Caco-2 (cell line): ENCODE measurements at regions not wholly inside any gene's neighbourhood (a gene's known extent, or its start where the extent isn't known, plus 50 kb on each side); places are given as distances from the start of the nearest gene placed in this dataset.

Experiments
- BruUV-seq: library from RNA; stranded (reverse); fragments of 400-500 nt; replicated peaks from 2 replicates; lab custom pipeline; 2021; lab: Mats Ljungman, UMichigan
- CTCF ChIA-PET: fragments of 300-600 bp; sonication (Branson Sonifier 250); formaldehyde crosslinking; loops from one replicate; lab custom pipeline; 2022; ENCODE audit warnings: antibody characterized with exemption; lab: Charles Lee
- POLR2A ChIA-PET: fragments of 300-600 bp; sonication (Branson Sonifier 250); formaldehyde crosslinking; loops from one replicate; lab custom pipeline; 2022; ENCODE audit warnings: antibody characterized with exemption; lab: Charles Lee
- DNase-seq, 2 experiments: peaks; one replicate each; pipeline versions ENCODE4 v3.0.0 to v3.0.0-alpha.2; 2020 to 2022
- H3K27me3 ChIP-seq: replicated peaks from 2 replicates; pipeline ENCODE4 v1.6.0; 2011; ENCODE audit warnings: low read length; ENCODE audit not compliant: control insufficient read depth, insufficient read depth
- H3K36me3 ChIP-seq: 2 replicates; pipeline ENCODE4 v1.5.1; 2011; ENCODE audit warnings: low read length; ENCODE audit not compliant: control insufficient read depth, insufficient read depth
- H3K4me1 ChIP-seq: fragments of 250-450 bp; sonication (Bioruptor Pico); 2 replicates; pipeline ENCODE4 v1.5.1; 2020; ENCODE audit warnings: mild to moderate bottlenecking
- H3K4me3 ChIP-seq: 2 replicates; pipeline ENCODE4 v1.5.1; 2011; ENCODE audit warnings: low read depth, mild to moderate bottlenecking, control low read depth, low read length
- H3K9me3 ChIP-seq: fragments of 250-450 bp; sonication (Bioruptor Pico); 2 replicates; pipeline ENCODE4 v1.5.1; 2020; ENCODE audit warnings: mild to moderate bottlenecking, moderate library complexity
- H3K27ac Mint-ChIP-seq: one replicate; pipeline ENCODE4 v1.8.0; 2022; ENCODE audit warnings: mixed read lengths; ENCODE audit not compliant: unreplicated experiment
- H3K27me3 Mint-ChIP-seq: one replicate; pipeline ENCODE4 v1.8.0; 2022; ENCODE audit warnings: mixed read lengths; ENCODE audit not compliant: insufficient read depth, unreplicated experiment
- H3K36me3 Mint-ChIP-seq: one replicate; pipeline ENCODE4 v1.8.0; 2022; ENCODE audit warnings: mild to moderate bottlenecking, mixed read lengths; ENCODE audit not compliant: insufficient read depth, unreplicated experiment
- H3K4me1 Mint-ChIP-seq: one replicate; pipeline ENCODE4 v1.8.0; 2022; ENCODE audit warnings: low read depth, mixed read lengths; ENCODE audit not compliant: unreplicated experiment
- H3K4me3 Mint-ChIP-seq: one replicate; pipeline ENCODE4 v1.8.0; 2022; ENCODE audit warnings: mild to moderate bottlenecking, moderate library complexity, mixed read lengths; ENCODE audit not compliant: unreplicated experiment
- H3K9me3 Mint-ChIP-seq: one replicate; pipeline ENCODE4 v1.8.0; 2022; ENCODE audit warnings: mixed read lengths; ENCODE audit not compliant: unreplicated experiment
- intact Hi-C: fragments of 100-400 bp; cut with micrococcal nuclease; formaldehyde crosslinking; loops from one replicate; pipeline ENCODE4 v1.10.0; 2022; ENCODE audit not compliant: unreplicated experiment
- TF ChIP-seq, protein P1 (sequence below), 2 experiments: fragments of 200-600 bp in 1 of 2; IDR thresholded peaks; 1 replicate in 1 of 2; 2 replicates in 1 of 2; pipeline versions ENCODE4 v1.5.1 to v1.8.0; 2011 to 2022; ENCODE audit warnings: antibody characterized with exemption in 1 of 2, control low read depth in 1 of 2, inconsistent platforms in 1 of 2, low read depth in 1 of 2, low read length in 1 of 2, mild to moderate bottlenecking in 1 of 2, moderate library complexity in 1 of 2; ENCODE audit not compliant: insufficient read depth in 1 of 2, severe bottlenecking in 1 of 2, unreplicated experiment in 1 of 2

DNA sequence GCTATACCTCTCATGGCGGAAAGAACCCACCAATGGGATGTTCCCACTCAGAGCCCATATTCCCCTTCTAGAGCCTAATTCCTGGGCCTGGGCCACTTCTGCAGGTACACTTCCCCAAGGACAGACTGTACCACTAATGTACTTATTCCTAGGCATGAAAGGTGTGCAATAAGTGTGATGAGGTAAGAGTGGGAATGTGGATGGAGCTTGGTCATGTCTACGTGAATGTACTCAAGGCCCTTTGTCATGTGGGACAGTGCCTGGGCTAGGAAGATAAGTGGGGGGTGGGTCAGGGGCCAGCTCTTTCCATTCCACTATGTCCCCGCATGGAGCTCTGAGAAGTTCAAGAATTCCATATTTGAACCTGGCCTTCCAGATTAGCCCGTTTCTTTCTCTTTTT, 63.4 kb upstream of the FUT8 start:
- no peaks in the 10 kb centered on the region for H3K27me3 Mint-ChIP-seq
- TF ChIP-seq, protein P1, sequence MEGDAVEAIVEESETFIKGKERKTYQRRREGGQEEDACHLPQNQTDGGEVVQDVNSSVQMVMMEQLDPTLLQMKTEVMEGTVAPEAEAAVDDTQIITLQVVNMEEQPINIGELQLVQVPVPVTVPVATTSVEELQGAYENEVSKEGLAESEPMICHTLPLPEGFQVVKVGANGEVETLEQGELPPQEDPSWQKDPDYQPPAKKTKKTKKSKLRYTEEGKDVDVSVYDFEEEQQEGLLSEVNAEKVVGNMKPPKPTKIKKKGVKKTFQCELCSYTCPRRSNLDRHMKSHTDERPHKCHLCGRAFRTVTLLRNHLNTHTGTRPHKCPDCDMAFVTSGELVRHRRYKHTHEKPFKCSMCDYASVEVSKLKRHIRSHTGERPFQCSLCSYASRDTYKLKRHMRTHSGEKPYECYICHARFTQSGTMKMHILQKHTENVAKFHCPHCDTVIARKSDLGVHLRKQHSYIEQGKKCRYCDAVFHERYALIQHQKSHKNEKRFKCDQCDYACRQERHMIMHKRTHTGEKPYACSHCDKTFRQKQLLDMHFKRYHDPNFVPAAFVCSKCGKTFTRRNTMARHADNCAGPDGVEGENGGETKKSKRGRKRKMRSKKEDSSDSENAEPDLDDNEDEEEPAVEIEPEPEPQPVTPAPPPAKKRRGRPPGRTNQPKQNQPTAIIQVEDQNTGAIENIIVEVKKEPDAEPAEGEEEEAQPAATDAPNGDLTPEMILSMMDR (IDR thresholded peaks at IDR 0.05; ENCODE audit: insufficient read depth in 1 of 2, low read depth in 1 of 2, low read length in 1 of 2, severe bottlenecking in 1 of 2, unreplicated experiment in 1 of 2) = no peak
- Histone ChIP-seq H3K27me3 (no peaks in the 10 kb centered on the region), H3K36me3 (no peaks in the 10 kb centered on the region), H3K4me1 (no peaks in the 10 kb centered on the region), H3K9me3 (no peaks in the 10 kb centered on the region), H3K4me3 (no peak overlapping the region)
- no peaks in the 10 kb centered on the region for H3K4me1 Mint-ChIP-seq
- ChIA-PET CTCF (no interaction called here), POLR2A (no interaction called here)
- H3K9me3 Mint-ChIP-seq = no peaks in the 10 kb centered on the region
- intact Hi-C loops = no loop called here
- no TSS peak for BruUV-seq
- no peak overlapping the region for H3K27ac Mint-ChIP-seq
- H3K36me3 Mint-ChIP-seq = no peaks in the 10 kb centered on the region
- no peak for DNase-seq
- no peak overlapping the region for H3K4me3 Mint-ChIP-seq

DNA sequence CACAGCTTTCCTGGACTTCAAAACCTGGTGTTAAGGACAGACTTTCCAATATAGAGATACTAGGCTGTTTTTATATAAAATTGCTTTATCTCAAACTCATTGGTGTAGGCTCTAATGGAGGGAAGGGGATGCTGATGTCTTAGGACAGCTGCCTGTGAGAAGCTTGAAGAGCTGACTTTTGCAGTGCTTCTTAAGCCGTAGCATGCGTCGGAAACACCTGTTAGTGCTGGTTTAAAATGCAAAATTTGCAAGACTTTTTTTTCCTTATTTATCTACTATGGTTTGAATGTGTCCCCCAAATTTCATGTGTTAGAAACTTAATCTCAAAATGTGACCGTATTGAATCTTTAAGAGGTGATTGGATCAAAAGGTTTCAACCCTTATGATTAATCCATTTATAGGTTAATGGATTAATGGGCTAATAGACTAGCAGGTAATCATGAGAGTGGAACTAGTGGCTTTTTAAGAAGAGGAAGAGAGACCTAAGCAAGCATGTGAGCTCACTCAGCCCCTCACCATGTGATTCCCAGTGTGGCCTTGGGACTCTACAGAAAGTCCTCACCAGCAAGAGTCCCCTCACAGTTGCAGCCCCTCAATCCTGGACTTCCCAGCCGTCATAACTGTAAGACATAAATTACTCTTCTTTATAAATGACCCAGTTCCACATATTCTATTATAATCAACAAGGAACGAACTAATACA, 60.9 kb upstream of the FUT8 start:
- Histone ChIP-seq H3K9me3 (no peaks in the 10 kb centered on the region), H3K27me3 (no peaks in the 10 kb centered on the region), H3K36me3 (no peaks in the 10 kb centered on the region), H3K4me1 (no peaks in the 10 kb centered on the region), H3K4me3 (no peak overlapping the region)
- ChIA-PET POLR2A (no interaction called here), CTCF (no interaction called here)
- Mint-ChIP-seq H3K4me3 (no peak overlapping the region), H3K36me3 (no peaks in the 10 kb centered on the region), H3K4me1 (peaks cover 5% of the 10 kb centered on the region), H3K9me3 (no peaks in the 10 kb centered on the region), H3K27me3 (no peaks in the 10 kb centered on the region), H3K27ac (no peak overlapping the region)
- no TSS peak for BruUV-seq
- TF ChIP-seq, protein P1 (IDR thresholded peaks at IDR 0.05; ENCODE audit: insufficient read depth in 1 of 2, low read depth in 1 of 2, low read length in 1 of 2, severe bottlenecking in 1 of 2, unreplicated experiment in 1 of 2) = no peak
- intact Hi-C loops = no loop called here
- no peak for DNase-seq

DNA sequence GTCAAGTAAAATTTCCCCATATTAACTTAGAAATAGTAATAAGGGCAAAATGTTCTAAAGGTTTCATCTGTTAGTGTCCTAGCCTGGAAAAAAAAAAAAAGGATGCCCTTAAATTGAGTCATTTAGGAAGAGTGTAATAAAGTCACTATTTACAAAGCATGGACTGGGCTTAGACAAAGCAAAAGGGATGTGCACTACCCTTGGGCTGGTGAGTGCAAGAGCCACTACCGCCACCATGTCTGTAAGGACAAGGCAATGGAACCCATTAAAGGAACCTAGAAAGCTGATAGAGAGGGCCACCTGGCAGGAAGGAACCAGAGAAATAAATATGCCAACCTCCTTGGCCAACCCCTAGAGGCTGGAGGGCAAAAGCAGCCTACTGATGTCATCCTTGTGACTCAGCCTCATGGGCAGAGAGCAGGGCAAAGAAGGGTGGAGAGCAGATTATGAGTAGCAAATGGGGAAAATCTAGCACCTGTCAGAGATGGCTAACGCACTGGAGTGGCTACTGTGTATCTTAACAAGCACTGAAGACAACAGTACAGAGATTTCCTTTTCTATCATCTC, 59.5 kb upstream of the FUT8 start:
- H3K27me3 ChIP-seq = no peaks in the 10 kb centered on the region
- POLR2A ChIA-PET = no interaction called here
- no peaks in the 10 kb centered on the region for H3K9me3 ChIP-seq
- no peak overlapping the region for H3K4me3 ChIP-seq
- Mint-ChIP-seq H3K27ac (no peak overlapping the region), H3K4me1 (peaks cover 5% of the 10 kb centered on the region), H3K4me3 (no peak overlapping the region), H3K9me3 (no peaks in the 10 kb centered on the region), H3K27me3 (no peaks in the 10 kb centered on the region), H3K36me3 (no peaks in the 10 kb centered on the region)
- intact Hi-C loops = no loop called here
- TF ChIP-seq, protein P1 (IDR thresholded peaks at IDR 0.05; ENCODE audit: insufficient read depth in 1 of 2, low read depth in 1 of 2, low read length in 1 of 2, severe bottlenecking in 1 of 2, unreplicated experiment in 1 of 2) = no peak
- no peaks in the 10 kb centered on the region for H3K36me3 ChIP-seq
- H3K4me1 ChIP-seq = 0 out of 2 replicates have a peak, but pooled peaks cover 3% of the 10 kb centered on the region
- BruUV-seq = no TSS peak
- CTCF ChIA-PET = no interaction called here
- DNase-seq = no peak
